ENCODE measurements at regions not wholly inside any gene's neighbourhood (a gene's known extent, or its start where the extent isn't known, plus 50 kb on each side); places are given as distances from the start of the nearest gene placed in this dataset.

DNA sequence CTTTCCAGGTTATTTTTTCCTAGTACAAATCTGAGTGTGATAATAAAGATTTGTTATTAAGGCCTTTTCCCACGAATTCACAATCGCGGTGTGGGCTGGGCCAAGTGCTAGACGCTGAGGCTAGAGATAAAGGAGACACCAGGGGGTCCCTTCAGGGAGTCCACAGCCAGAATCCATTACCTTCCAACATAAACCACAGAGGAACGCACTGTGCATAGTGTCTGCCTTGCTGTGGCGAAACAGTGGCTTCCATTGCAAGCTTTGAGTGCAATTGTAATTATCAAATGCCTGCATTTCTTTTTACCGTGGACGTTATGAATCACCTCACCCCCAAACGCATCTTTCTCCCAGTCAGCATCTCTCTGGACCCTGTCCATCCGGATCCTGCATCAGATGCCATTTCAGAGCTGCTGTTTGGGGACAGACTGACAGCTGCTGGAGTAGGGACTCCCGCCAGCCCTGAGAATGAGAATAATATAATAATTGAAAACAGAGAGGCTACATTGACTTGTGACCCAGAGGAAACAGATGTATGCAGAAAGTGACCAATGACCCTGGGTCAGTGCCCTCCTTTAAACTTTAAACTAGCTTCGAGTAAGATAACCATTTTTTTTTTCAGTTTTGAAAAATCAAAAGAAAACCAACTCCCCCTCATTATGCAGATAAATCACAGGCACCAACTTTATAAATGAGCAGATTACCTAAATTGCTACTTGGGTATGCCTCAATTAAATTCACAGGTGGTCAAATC is 456.2 kb upstream of the NRP1 start:
- Histone ChIP-seq H3K27me3 (ENCODE audit: control insufficient read depth, insufficient read depth, low read length) (no peaks in the 10 kb centered on the region), H3K36me3 (ENCODE audit: control insufficient read depth, insufficient read depth, low read length) (no peaks in the 10 kb centered on the region), H3K27ac (ENCODE audit: low read depth, low read length) (no peak overlapping the region), H3K4me1 (ENCODE audit: control insufficient read depth, insufficient read depth, low read length) (peaks cover 13% of the 10 kb centered on the region), H3K4me3 (ENCODE audit: low read depth, low read length) (no peak overlapping the region), H3K9ac (ENCODE audit: low read length) (no peak overlapping the region), H3K9me3 (ENCODE audit: control insufficient read depth, insufficient read depth, low read depth, low read length) (no peaks in the 10 kb centered on the region)

DNA sequence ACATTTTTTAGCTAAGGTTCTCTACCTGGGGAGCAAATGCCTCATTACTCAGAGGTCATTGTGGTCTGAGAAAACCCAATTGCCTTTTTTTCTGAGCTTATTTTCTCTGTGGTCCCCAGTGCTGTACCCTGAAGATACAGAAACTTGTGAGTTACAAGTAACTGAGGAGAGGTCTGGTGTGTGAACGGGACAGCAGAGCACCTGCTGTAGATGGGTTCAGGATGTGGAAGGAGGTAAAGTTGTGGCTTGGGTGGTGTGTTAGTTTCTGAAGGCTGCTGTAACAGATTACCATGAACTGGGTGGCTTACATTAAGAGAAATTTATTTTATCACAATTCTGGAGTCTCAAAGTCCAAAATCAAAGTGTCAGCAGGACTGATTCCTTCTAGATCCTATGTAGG is 449.1 kb upstream of the NRP1 start:
- Histone ChIP-seq H3K27ac (ENCODE audit: low read depth, low read length) (no peak overlapping the region), H3K4me1 (ENCODE audit: control insufficient read depth, insufficient read depth, low read length) (no peaks in the 10 kb centered on the region), H3K36me3 (ENCODE audit: control insufficient read depth, insufficient read depth, low read length) (no peaks in the 10 kb centered on the region), H3K27me3 (ENCODE audit: control insufficient read depth, insufficient read depth, low read length) (no peaks in the 10 kb centered on the region), H3K9ac (ENCODE audit: low read length) (no peak overlapping the region), H3K9me3 (ENCODE audit: control insufficient read depth, insufficient read depth, low read depth, low read length) (peaks cover 6% of the 10 kb centered on the region), H3K4me3 (ENCODE audit: low read depth, low read length) (no peak overlapping the region)

DNA sequence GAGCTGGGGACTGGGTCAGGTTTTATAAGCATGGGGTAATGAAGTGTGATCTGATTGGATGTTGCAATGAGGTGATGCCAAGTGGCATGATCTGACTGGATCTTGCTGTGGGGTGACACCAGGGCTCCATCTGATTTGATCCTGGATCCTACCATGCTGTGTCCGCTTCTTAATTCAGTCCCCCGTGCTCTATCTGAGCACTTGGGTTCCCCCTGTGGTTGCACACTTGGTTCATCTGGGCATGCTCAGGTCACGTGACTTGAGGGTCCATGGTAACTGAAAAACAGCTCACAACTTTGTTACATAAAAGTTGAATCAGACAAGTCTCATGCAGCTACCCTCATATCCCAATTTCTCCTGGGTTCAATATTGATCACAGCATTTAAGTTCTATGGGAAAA is 448.6 kb upstream of the NRP1 start:
- Histone ChIP-seq H3K27me3 (ENCODE audit: control insufficient read depth, insufficient read depth, low read length) (no peaks in the 10 kb centered on the region), H3K9ac (ENCODE audit: low read length) (no peak overlapping the region), H3K9me3 (ENCODE audit: control insufficient read depth, insufficient read depth, low read depth, low read length) (peaks cover 6% of the 10 kb centered on the region), H3K4me3 (ENCODE audit: low read depth, low read length) (no peak overlapping the region), H3K4me1 (ENCODE audit: control insufficient read depth, insufficient read depth, low read length) (no peaks in the 10 kb centered on the region), H3K27ac (ENCODE audit: low read depth, low read length) (no peak overlapping the region), H3K36me3 (ENCODE audit: control insufficient read depth, insufficient read depth, low read length) (no peaks in the 10 kb centered on the region)

DNA sequence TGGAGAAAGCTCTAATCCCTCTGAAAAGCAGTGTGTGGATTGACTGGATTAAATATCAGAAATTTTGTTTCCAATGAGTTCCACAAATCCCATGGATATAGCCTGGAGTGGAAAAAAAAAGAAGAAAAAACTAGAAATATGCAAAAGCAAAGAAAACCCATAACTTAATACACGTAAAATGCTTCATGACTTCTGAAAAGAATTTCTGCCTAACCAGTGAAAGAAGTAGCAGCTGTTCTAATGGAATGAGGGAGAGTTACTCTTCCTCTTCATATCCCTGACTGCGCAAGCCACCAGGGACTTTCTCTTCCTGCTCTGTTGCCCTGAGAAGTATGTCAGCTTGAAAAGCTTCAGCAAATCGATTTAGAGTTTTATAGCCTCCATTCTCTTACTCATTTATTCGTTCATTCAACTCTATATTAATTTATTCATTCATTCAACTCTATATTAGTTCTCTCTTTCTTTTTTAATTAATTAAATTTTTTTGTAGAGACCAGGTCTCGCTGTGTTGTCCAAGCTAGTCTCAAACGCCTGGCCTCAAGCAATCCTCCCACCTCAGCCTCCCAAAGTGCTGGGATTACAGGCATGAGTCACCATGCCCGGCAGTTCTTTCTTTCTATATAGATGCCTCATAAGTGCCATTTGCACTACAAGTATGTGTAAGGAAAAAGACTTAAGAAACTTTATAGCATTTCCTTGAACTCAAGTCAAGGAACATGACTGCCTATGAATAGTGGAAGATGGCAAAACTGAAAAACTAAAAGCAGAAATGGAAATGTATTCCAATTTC is 447.3 kb upstream of the NRP1 start:
- Histone ChIP-seq H3K36me3 (ENCODE audit: control insufficient read depth, insufficient read depth, low read length) (no peaks in the 10 kb centered on the region), H3K4me1 (ENCODE audit: control insufficient read depth, insufficient read depth, low read length) (no peaks in the 10 kb centered on the region), H3K9me3 (ENCODE audit: control insufficient read depth, insufficient read depth, low read depth, low read length) (peaks cover 6% of the 10 kb centered on the region), H3K27ac (ENCODE audit: low read depth, low read length) (no peak overlapping the region), H3K4me3 (ENCODE audit: low read depth, low read length) (no peak overlapping the region), H3K9ac (ENCODE audit: low read length) (no peak overlapping the region), H3K27me3 (ENCODE audit: control insufficient read depth, insufficient read depth, low read length) (no peaks in the 10 kb centered on the region)

DNA sequence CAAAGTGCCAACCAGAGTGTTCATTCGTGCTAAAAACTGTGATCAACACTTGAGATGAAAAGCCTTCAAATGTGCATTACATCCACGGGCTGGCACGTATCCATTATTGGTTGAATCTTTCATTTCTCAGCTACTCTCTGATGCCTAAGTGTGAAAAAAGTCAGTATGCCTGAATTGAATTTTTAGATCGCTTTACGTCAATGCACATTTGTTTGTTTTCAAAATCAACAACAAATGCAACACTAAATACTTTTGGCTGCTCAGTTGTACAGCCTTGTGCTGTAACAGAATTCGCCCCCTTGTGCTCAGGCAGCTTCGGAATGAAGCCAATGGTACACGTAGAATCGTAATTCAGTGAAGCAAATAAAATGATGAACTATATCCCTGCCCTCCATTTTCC is 446.5 kb upstream of the NRP1 start:
- Histone ChIP-seq H3K27ac (ENCODE audit: low read depth, low read length) (no peak overlapping the region), H3K9me3 (ENCODE audit: control insufficient read depth, insufficient read depth, low read depth, low read length) (peaks cover 6% of the 10 kb centered on the region), H3K9ac (ENCODE audit: low read length) (no peak overlapping the region), H3K27me3 (ENCODE audit: control insufficient read depth, insufficient read depth, low read length) (no peaks in the 10 kb centered on the region), H3K4me1 (ENCODE audit: control insufficient read depth, insufficient read depth, low read length) (no peaks in the 10 kb centered on the region), H3K36me3 (ENCODE audit: control insufficient read depth, insufficient read depth, low read length) (no peaks in the 10 kb centered on the region), H3K4me3 (ENCODE audit: low read depth, low read length) (no peak overlapping the region)

DNA sequence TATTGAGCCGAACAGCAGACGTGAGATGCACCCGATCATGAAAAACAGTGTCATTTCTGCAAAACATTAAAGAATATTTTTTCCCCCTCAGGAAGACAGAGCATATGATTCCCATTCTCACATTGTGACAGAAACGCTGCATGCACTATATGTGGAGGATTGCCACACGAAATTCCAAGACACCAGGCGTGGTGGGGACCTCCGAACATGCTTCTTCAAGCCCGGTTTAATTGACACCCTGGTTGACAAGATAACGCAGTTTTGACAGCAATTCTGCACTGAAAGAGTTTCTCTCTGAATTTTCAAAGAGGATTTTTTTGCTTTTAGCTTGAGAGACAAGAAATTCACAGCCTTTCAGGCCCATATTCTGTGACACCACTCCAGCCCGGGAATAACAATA is 442.8 kb upstream of the NRP1 start:
- Histone ChIP-seq H3K9ac (ENCODE audit: low read length) (no peak overlapping the region), H3K27me3 (ENCODE audit: control insufficient read depth, insufficient read depth, low read length) (no peaks in the 10 kb centered on the region), H3K27ac (ENCODE audit: low read depth, low read length) (no peak overlapping the region), H3K9me3 (ENCODE audit: control insufficient read depth, insufficient read depth, low read depth, low read length) (no peaks in the 10 kb centered on the region), H3K4me3 (ENCODE audit: low read depth, low read length) (no peak overlapping the region), H3K4me1 (ENCODE audit: control insufficient read depth, insufficient read depth, low read length) (peaks cover 21% of the 10 kb centered on the region), H3K36me3 (ENCODE audit: control insufficient read depth, insufficient read depth, low read length) (no peaks in the 10 kb centered on the region)

GRCh38 chr10:33776419-33777070 is 442.1 kb upstream of the NRP1 start:
- Histone ChIP-seq H3K4me1 (ENCODE audit: control insufficient read depth, insufficient read depth, low read length) (peaks cover 28% of the 10 kb centered on the region), H3K36me3 (ENCODE audit: control insufficient read depth, insufficient read depth, low read length) (no peaks in the 10 kb centered on the region), H3K4me3 (ENCODE audit: low read depth, low read length) (no peak overlapping the region), H3K27me3 (ENCODE audit: control insufficient read depth, insufficient read depth, low read length) (no peaks in the 10 kb centered on the region), H3K27ac (ENCODE audit: low read depth, low read length) (no peak overlapping the region), H3K9ac (ENCODE audit: low read length) (no peak overlapping the region), H3K9me3 (ENCODE audit: control insufficient read depth, insufficient read depth, low read depth, low read length) (no peaks in the 10 kb centered on the region)

DNA sequence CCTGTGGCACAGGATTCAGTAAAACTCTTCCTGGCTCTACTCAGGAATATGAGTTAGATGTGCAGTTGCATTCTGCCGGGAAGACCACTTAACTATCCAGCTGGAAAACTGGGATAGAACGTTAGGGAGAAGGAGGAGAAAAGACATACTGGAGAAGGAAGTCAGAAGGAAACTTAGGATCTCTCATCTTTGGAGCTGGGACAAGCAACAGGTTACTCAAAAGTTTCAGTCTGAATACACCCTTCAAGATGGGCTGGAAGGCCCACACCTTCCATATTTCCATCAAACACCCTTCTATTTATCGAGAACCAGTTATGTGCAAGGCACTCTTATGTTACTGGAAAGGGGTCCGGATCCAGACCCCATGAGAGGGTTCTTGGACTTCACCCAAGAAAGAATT is 440.4 kb upstream of the NRP1 start:
- no peak overlapping the region for H3K4me3 ChIP-seq (ENCODE audit: low read depth, low read length)
- H3K4me1 ChIP-seq (ENCODE audit: control insufficient read depth, insufficient read depth, low read length): peaks cover 31% of the 10 kb centered on the region

GRCh38 chr10:33773886-33774480 is 439.5 kb upstream of the NRP1 start:
- no peaks in the 10 kb centered on the region for H3K36me3 ChIP-seq (ENCODE audit: control insufficient read depth, insufficient read depth, low read length)
- no peak overlapping the region for H3K4me3 ChIP-seq (ENCODE audit: low read depth, low read length)
- peak overlapping the region; percentile 82 for H3K27ac ChIP-seq (ENCODE audit: low read depth, low read length)
- no peaks in the 10 kb centered on the region for H3K27me3 ChIP-seq (ENCODE audit: control insufficient read depth, insufficient read depth, low read length)
- H3K9me3 ChIP-seq (ENCODE audit: control insufficient read depth, insufficient read depth, low read depth, low read length): no peaks in the 10 kb centered on the region
- peak overlapping the region; percentile 49 for H3K9ac ChIP-seq (ENCODE audit: low read length)
- H3K4me1 ChIP-seq (ENCODE audit: control insufficient read depth, insufficient read depth, low read length): peaks cover 31% of the 10 kb centered on the region

More for the DNA sequence above, 440.4 kb upstream of the NRP1 start:
- H3K9ac ChIP-seq (ENCODE audit: low read length): no peak overlapping the region
- H3K27me3 ChIP-seq (ENCODE audit: control insufficient read depth, insufficient read depth, low read length): no peaks in the 10 kb centered on the region
- H3K9me3 ChIP-seq (ENCODE audit: control insufficient read depth, insufficient read depth, low read depth, low read length): no peaks in the 10 kb centered on the region
- no peaks in the 10 kb centered on the region for H3K36me3 ChIP-seq (ENCODE audit: control insufficient read depth, insufficient read depth, low read length)
- no peak overlapping the region for H3K27ac ChIP-seq (ENCODE audit: low read depth, low read length)

- Histone ChIP-seq H3K4me1 (ENCODE audit: control insufficient read depth, insufficient read depth, low read length) (peaks cover 31% of the 10 kb centered on the region), H3K9ac (ENCODE audit: low read length) (peak overlapping the region; percentile 49), H3K9me3 (ENCODE audit: control insufficient read depth, insufficient read depth, low read depth, low read length) (no peaks in the 10 kb centered on the region), H3K27me3 (ENCODE audit: control insufficient read depth, insufficient read depth, low read length) (no peaks in the 10 kb centered on the region), H3K4me3 (ENCODE audit: low read depth, low read length) (no peak overlapping the region), H3K27ac (ENCODE audit: low read depth, low read length) (peak overlapping the region; percentile 82), H3K36me3 (ENCODE audit: control insufficient read depth, insufficient read depth, low read length) (no peaks in the 10 kb centered on the region)
Measured at GRCh38 chr10:33773253-33773573, 438.7 kb upstream of the NRP1 start.
